ENCODE measurements at regions not wholly inside any gene's neighbourhood (a gene's known extent, or its start where the extent isn't known, plus 50 kb on each side); places are given as distances from the start of the nearest gene placed in this dataset.

GRCh38 chr10:29099415-29099814, 189.5 kb upstream of the LYZL1 start:
- DNase-seq (ENCODE audit: insufficient read length, low spot score): no peak
- FAIRE-seq: no peak

- no peak for DNase-seq (ENCODE audit: insufficient read length, low spot score)
- FAIRE-seq: no peak
Measured at GRCh38 chr10:29100505-29100904, 188.4 kb upstream of the LYZL1 start.

GRCh38 chr10:29102233-29102632, 186.6 kb upstream of the LYZL1 start:
- FAIRE-seq (no peak), DNase-seq (ENCODE audit: insufficient read length, low spot score) (peak; percentile 10)

- no peak for DNase-seq (ENCODE audit: insufficient read length, low spot score)
- no peak for FAIRE-seq
Measured at GRCh38 chr10:29102636-29103035, 186.2 kb upstream of the LYZL1 start.

GRCh38 chr10:29104661-29105399, 184.0 kb upstream of the LYZL1 start:
- FAIRE-seq: no peak
- no peak for DNase-seq (ENCODE audit: insufficient read length, low spot score)

GRCh38 chr10:29105516-29106215, 183.2 kb upstream of the LYZL1 start:
- DNase-seq (ENCODE audit: insufficient read length, low spot score) (peak; percentile 39), FAIRE-seq (no peak)

GRCh38 chr10:29106287-29106686, 182.6 kb upstream of the LYZL1 start:
- FAIRE-seq (no peak), DNase-seq (ENCODE audit: insufficient read length, low spot score) (no peak)

GRCh38 chr10:29107866-29108498, 180.9 kb upstream of the LYZL1 start:
- FAIRE-seq: no peak
- DNase-seq (ENCODE audit: insufficient read length, low spot score): no peak

- no peak for FAIRE-seq
- DNase-seq (ENCODE audit: insufficient read length, low spot score): no peak
Measured at GRCh38 chr10:29109707-29110571, 178.9 kb upstream of the LYZL1 start.

GRCh38 chr10:29112827-29113615, 175.8 kb upstream of the LYZL1 start:
- DNase-seq (ENCODE audit: insufficient read length, low spot score): no peak
- FAIRE-seq: no peak

- FAIRE-seq: no peak
- DNase-seq (ENCODE audit: insufficient read length, low spot score): no peak
Measured at GRCh38 chr10:29113616-29113945, 175.3 kb upstream of the LYZL1 start.

GRCh38 chr10:29114141-29114540, 174.7 kb upstream of the LYZL1 start:
- FAIRE-seq: no peak
- no peak for DNase-seq (ENCODE audit: insufficient read length, low spot score)

GRCh38 chr10:29117781-29118180, 171.1 kb upstream of the LYZL1 start:
- FAIRE-seq: no peak
- DNase-seq (ENCODE audit: insufficient read length, low spot score): no peak

- FAIRE-seq (no peak), DNase-seq (ENCODE audit: insufficient read length, low spot score) (peak; percentile 41)
Measured at GRCh38 chr10:29119374-29119773, 169.5 kb upstream of the LYZL1 start.

- DNase-seq (ENCODE audit: insufficient read length, low spot score): peak; percentile 67
- FAIRE-seq: peak; percentile 20
Measured at GRCh38 chr10:29120216-29120615, 168.7 kb upstream of the LYZL1 start.

- FAIRE-seq (no peak), DNase-seq (ENCODE audit: insufficient read length, low spot score) (no peak)
Measured at GRCh38 chr10:29124864-29125263, 164.0 kb upstream of the LYZL1 start.

GRCh38 chr10:29127037-29127700, 161.7 kb upstream of the LYZL1 start:
- no peak for FAIRE-seq
- DNase-seq (ENCODE audit: insufficient read length, low spot score): no peak

GRCh38 chr10:29127731-29128130, 161.1 kb upstream of the LYZL1 start:
- FAIRE-seq (no peak), DNase-seq (ENCODE audit: insufficient read length, low spot score) (no peak)

- FAIRE-seq (no peak), DNase-seq (ENCODE audit: insufficient read length, low spot score) (peak; percentile 34)
Measured at GRCh38 chr10:29130190-29130673, 158.6 kb upstream of the LYZL1 start.

All from HTR-8/SVneo (cell line).